KMS-11 (cell line): ENCODE measurements at regions not wholly inside any gene's neighbourhood (a gene's known extent, or its start where the extent isn't known, plus 50 kb on each side); places are given as distances from the start of the nearest gene placed in this dataset.

Experiments used
- H2AFZ ChIP-seq: fragments of 200-600 bp; sonication (generic); 2 replicates; pipeline ENCODE4 v1.6.1; 2016; ENCODE audit warnings: antibody characterized with exemption, mixed run types, low read depth
- H3K27ac ChIP-seq: fragments of 200-600 bp; sonication (generic); 2 replicates; pipeline ENCODE4 v1.6.1; 2016; ENCODE audit warnings: mild to moderate bottlenecking, mixed run types
- H3K27me3 ChIP-seq: fragments of 200-600 bp; sonication (generic); 2 replicates; pipeline ENCODE4 v1.6.1; 2017; ENCODE audit warnings: mild to moderate bottlenecking, low read depth, mixed run types, moderate library complexity; ENCODE audit not compliant: insufficient read depth
- H3K36me3 ChIP-seq: fragments of 200-600 bp; sonication (generic); 2 replicates; pipeline ENCODE4 v1.6.1; 2017; ENCODE audit warnings: mild to moderate bottlenecking, mixed run types; ENCODE audit not compliant: insufficient read depth
- H3K4me1 ChIP-seq: fragments of 200-600 bp; sonication (generic); 2 replicates; pipeline ENCODE4 v1.6.1; 2016; ENCODE audit warnings: mild to moderate bottlenecking, low read depth, mixed run types; ENCODE audit not compliant: poor library complexity, severe bottlenecking
- H3K4me2 ChIP-seq: fragments of 200-600 bp; sonication (generic); 2 replicates; pipeline ENCODE4 v1.7.0; 2016; ENCODE audit warnings: mild to moderate bottlenecking, mixed run types
- H3K4me3 ChIP-seq: fragments of 200-600 bp; sonication (generic); IDR thresholded peaks from 2 replicates; pipeline ENCODE4 v1.6.1; 2017; ENCODE audit warnings: low read depth, low read length, mixed read lengths; ENCODE audit not compliant: insufficient read depth
- H3K79me2 ChIP-seq: fragments of 200-600 bp; sonication (generic); 2 replicates; pipeline ENCODE4 v1.6.1; 2016; ENCODE audit warnings: low read depth, mixed run types; ENCODE audit not compliant: insufficient read depth
- H3K9ac ChIP-seq: fragments of 200-600 bp; sonication (generic); 2 replicates; pipeline ENCODE4 v1.6.1; 2016; ENCODE audit warnings: mild to moderate bottlenecking, mixed run types
- H4K20me1 ChIP-seq: fragments of 200-600 bp; sonication (generic); 2 replicates; pipeline ENCODE4 v1.6.1; 2016; ENCODE audit warnings: mild to moderate bottlenecking, mixed run types; ENCODE audit not compliant: insufficient read depth
- TF ChIP-seq, protein P1 (sequence below): fragments of 200-600 bp; sonication (generic); conservative IDR thresholded peaks from 2 replicates; pipeline ENCODE4 v1.6.1; 2017; ENCODE audit warnings: low read depth, mild to moderate bottlenecking, antibody characterized with exemption, low read length, moderate library complexity, mixed read lengths

DNA sequence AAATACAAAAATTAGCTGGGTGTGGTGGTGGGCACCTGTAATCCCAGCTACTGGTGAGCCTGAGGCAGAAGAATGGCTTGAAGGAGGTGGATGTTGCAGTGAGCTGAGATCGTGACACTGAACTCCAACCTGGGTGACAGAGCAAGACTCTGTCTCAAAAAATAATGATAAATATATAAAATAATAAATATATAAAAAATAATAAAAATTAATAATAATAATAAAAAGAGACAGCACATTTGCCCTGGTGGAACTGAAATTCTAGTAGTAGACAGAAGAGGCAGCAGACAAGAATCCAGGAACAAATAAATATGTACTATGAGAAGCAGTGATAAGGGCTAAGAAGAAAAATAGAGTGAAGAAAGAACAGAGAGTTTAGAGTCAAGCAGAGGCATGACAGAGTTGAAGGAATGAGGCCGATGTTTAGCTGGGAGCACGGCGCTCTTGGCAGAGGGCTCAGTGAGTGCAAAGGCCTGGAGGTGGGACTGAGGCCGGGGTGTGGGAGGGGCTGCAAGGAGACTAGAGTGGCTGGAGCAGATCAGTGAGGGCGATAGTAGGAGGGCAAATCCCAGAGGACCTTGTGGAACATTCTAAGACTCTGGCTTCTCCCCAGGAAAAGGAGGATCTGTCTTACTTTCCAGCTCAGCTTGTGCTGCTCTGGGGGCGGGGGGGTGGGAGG, 410.3 kb downstream of the MN1 start:
- H3K27me3 ChIP-seq = peaks cover 5% of the 10 kb centered on the region; the same call in 1 of the 2 replicates
- H3K27ac ChIP-seq = no peak overlapping the region
- no peaks in the 10 kb centered on the region for H3K36me3 ChIP-seq
- H3K4me2 ChIP-seq = no peak overlapping the region
- H3K79me2 ChIP-seq = no peaks in the 10 kb centered on the region
- H4K20me1 ChIP-seq = no peaks in the 10 kb centered on the region
- no peak overlapping the region for H2AFZ ChIP-seq
- H3K4me1 ChIP-seq = no peaks in the 10 kb centered on the region
- H3K9ac ChIP-seq = no peak overlapping the region
- no peak overlapping the region for H3K4me3 ChIP-seq
- TF ChIP-seq, protein P1, sequence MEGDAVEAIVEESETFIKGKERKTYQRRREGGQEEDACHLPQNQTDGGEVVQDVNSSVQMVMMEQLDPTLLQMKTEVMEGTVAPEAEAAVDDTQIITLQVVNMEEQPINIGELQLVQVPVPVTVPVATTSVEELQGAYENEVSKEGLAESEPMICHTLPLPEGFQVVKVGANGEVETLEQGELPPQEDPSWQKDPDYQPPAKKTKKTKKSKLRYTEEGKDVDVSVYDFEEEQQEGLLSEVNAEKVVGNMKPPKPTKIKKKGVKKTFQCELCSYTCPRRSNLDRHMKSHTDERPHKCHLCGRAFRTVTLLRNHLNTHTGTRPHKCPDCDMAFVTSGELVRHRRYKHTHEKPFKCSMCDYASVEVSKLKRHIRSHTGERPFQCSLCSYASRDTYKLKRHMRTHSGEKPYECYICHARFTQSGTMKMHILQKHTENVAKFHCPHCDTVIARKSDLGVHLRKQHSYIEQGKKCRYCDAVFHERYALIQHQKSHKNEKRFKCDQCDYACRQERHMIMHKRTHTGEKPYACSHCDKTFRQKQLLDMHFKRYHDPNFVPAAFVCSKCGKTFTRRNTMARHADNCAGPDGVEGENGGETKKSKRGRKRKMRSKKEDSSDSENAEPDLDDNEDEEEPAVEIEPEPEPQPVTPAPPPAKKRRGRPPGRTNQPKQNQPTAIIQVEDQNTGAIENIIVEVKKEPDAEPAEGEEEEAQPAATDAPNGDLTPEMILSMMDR = no peak

DNA sequence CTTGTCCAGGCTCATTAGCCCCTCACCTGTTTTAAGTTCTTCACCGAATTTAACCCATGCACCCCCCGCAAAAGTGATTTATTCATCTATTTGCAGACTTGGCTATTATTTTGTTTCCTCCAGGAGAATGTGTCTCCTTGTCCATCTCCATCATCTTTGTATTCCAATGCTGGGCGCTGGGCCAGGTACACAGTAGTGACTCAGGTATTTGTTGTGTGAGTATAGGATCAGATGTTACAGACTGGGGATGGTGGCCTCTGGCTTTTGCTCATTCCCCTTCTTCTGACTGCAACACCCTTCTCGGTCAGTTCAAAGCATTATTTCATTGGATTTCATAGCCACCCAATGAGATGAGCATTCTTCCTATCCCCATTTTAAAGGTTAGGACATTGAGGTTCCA, 408.2 kb downstream of the MN1 start:
- no peak overlapping the region for H2AFZ ChIP-seq
- TF ChIP-seq, protein P1 = no peak
- H3K79me2 ChIP-seq = no peaks in the 10 kb centered on the region
- H3K9ac ChIP-seq = no peak overlapping the region
- H3K27ac ChIP-seq = no peak overlapping the region
- H3K4me2 ChIP-seq = no peak overlapping the region
- H3K4me3 ChIP-seq = no peak overlapping the region
- no peaks in the 10 kb centered on the region for H3K4me1 ChIP-seq
- no peaks in the 10 kb centered on the region for H3K36me3 ChIP-seq
- H4K20me1 ChIP-seq = no peaks in the 10 kb centered on the region
- H3K27me3 ChIP-seq = peaks cover 8% of the 10 kb centered on the region; the same call in 1 of the 2 replicates

DNA sequence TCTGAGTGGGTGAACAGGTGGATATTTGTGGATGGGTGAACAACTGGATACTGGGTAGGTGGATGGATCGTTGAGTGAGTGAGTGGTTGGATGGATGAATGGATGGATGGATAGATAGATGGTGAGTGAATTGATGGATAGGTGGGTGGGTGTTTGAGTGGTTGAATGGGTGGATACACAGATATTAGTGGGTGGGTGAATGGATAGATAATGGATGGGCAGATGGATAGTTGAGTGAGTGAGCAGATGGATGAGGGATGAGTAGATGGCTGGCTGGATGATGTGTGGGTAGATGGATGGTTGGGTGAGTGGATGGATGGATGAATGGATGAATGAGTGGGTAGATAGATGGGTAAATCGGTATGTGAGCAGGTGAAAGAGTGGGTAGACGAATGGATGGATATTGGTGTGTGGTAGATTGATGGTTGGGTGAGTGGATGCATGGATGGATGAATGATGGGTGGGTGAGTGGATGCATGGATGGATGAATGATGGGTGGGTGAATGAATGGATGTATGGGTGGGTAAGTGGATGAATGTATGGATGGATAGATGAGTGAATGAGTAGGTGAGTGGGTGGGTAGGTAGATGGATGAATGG, 406.7 kb downstream of the MN1 start:
- H3K4me3 ChIP-seq = no peak overlapping the region
- no peaks in the 10 kb centered on the region for H4K20me1 ChIP-seq
- no peaks in the 10 kb centered on the region for H3K36me3 ChIP-seq
- peaks cover 8% of the 10 kb centered on the region; the same call in 1 of the 2 replicates for H3K27me3 ChIP-seq
- no peak overlapping the region for H3K4me2 ChIP-seq
- no peak overlapping the region for H3K9ac ChIP-seq
- no peaks in the 10 kb centered on the region for H3K4me1 ChIP-seq
- no peak overlapping the region for H3K27ac ChIP-seq
- TF ChIP-seq, protein P1 = no peak
- no peak overlapping the region for H2AFZ ChIP-seq
- no peaks in the 10 kb centered on the region for H3K79me2 ChIP-seq

DNA sequence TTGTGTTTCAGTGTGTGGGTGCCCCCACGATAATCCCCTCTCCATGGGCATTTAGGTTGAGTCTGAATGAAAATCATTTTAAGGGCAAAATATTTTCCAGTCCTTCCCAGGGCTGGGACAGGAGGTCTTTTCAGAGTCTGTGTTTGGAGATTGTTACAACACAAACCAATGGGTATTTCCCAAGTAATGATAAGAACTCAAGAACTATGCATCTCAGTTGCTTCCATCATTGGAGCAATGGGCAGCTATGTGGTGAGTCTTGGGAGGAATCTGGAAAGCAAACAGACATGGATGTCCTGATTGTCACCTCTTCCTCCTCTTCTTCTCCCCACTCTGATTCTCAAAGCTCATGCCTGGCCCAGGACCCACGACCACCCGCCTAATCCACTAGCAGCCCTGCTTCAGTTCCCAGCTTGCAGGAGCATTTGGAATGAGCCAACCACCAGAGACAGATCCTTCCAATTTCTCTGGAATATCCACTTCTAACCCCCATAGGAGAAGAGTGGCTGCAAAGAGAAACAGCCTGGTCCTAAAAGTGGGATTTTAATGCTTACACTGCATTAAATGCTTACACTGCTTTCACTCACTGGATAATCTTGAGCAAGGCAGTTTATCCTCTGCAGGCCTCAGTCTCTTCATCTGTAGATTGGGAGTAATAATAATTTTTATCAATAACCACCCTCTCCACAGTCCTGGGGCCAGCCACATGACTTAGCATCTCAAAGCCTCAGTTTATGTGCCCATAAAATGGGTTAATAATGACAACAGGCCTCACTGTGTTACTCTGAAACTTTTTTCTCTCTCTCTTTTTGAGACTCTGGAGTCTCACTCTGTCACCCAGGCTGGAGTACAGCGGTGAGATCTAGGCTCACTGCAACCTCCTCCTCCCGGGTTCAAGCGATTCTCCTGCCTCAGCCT, 404.3 kb downstream of the MN1 start:
- no peak overlapping the region for H3K27ac ChIP-seq

More for the DNA sequence above, 404.3 kb downstream of the MN1 start:
- Histone ChIP-seq H3K4me2 (no peak overlapping the region), H4K20me1 (no peaks in the 10 kb centered on the region), H3K4me1 (no peaks in the 10 kb centered on the region), H3K9ac (no peak overlapping the region), H3K36me3 (no peaks in the 10 kb centered on the region), H3K27me3 (peaks cover 3% of the 10 kb centered on the region; the same call in 1 of the 2 replicates), H3K4me3 (no peak overlapping the region), H3K79me2 (no peaks in the 10 kb centered on the region), H2AFZ (no peak overlapping the region)
- TF ChIP-seq, protein P1 = no peak
